ENCODE measurements at regions not wholly inside any gene's neighbourhood (a gene's known extent, or its start where the extent isn't known, plus 50 kb on each side); places are given as distances from the start of the nearest gene placed in this dataset.

DNA sequence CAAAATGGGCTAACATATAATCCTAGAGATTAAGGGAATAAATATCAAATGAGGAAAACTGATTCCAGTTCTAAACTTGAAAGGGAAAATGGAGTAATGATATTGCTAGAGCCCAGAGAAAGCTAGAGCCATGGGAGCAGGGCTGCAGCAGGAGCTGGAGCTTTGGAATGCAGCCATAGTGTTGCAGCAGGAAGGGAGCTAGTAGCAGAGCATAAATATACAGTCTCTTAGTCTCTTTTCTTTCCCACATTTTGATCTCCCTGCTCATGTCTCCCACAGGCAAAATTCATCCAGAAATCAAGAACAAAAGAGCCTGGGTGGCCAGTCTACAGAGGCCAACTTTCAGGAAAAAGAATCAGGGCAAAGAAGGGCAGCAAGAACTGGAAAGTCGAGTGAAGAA is 253.7 kb downstream of the ATXN7L3B start:
- RAD21 ChIA-PET (ENCODE audit: unreplicated experiment): no interaction called here

More for the DNA sequence above, 253.7 kb downstream of the ATXN7L3B start:
- ChIA-PET CTCF (no interaction called here), POLR2A (no interaction called here), SMC1A (ENCODE audit: uncharacterized antibody, unreplicated experiment) (no interaction called here)
- no peaks in the 10 kb centered on the region for H3K27me3 ChIP-seq (replicated peaks in 1 of 2; ENCODE audit: control insufficient read depth in 2 of 2, insufficient read depth in 2 of 2, low read length in 1 of 2)
- intact Hi-C loops (cut with micrococcal nuclease; ENCODE audit: unreplicated experiment) (no loop called here), in situ Hi-C loops (cut with MboI) (no loop called here)
- BruUV-seq (replicated peaks): no TSS peak
- DNase-seq (ENCODE audit: low read depth, low spot score) (no peak), ATAC-seq (no peak), FAIRE-seq (no peak)
- H3K27ac ChIP-seq (ENCODE audit: control insufficient read depth, insufficient read depth): no peak overlapping the region
- WGBS (ENCODE audit: insufficient coverage, insufficient replicate concordance, low lambda C conversion rate, missing lambda C conversion rate): 0% methylated on average over 1 of the region's 1 CpG
- no peaks in the 10 kb centered on the region for H4K20me1 ChIP-seq (ENCODE audit: control insufficient read depth, insufficient read depth)
- H3K79me2 ChIP-seq (ENCODE audit: control insufficient read depth, insufficient read depth, low read length): no peaks in the 10 kb centered on the region
- H3K36me3 ChIP-seq (ENCODE audit: control insufficient read depth in 2 of 2, insufficient read depth in 2 of 2, low read length in 1 of 2): no peaks in the 10 kb centered on the region
- no peak overlapping the region for H2AFZ ChIP-seq (ENCODE audit: control insufficient read depth, low read depth, low read length)
- TF ChIP-seq RB1 (IDR thresholded peaks at IDR 0.05; ENCODE audit: borderline replicate concordance): no peak
- no peak for TF ChIP-seq POLR2AphosphoS2 (IDR thresholded peaks at IDR 0.05; ENCODE audit: low read depth, low read length)
- TF ChIP-seq, protein P1, sequence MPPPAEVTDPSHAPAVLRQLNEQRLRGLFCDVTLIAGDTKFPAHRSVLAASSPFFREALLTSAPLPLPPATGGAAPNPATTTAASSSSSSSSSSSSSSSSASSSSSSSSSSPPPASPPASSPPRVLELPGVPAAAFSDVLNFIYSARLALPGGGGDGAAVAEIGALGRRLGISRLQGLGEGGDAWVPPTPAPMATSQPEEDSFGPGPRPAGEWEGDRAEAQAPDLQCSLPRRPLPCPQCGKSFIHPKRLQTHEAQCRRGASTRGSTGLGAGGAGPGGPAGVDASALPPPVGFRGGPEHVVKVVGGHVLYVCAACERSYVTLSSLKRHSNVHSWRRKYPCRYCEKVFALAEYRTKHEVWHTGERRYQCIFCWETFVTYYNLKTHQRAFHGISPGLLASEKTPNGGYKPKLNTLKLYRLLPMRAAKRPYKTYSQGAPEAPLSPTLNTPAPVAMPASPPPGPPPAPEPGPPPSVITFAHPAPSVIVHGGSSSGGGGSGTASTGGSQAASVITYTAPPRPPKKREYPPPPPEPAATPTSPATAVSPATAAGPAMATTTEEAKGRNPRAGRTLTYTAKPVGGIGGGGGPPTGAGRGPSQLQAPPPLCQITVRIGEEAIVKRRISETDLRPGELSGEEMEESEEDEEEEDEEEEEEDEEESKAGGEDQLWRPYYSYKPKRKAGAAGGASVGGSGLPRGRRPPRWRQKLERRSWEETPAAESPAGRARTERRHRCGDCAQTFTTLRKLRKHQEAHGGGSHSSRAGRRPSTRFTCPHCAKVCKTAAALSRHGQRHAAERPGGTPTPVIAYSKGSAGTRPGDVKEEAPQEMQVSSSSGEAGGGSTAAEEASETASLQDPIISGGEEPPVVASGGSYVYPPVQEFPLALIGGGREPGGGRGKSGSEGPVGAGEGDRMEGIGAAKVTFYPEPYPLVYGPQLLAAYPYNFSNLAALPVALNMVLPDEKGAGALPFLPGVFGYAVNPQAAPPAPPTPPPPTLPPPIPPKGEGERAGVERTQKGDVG (CRISPR knock-in tag; IDR thresholded peaks at IDR 0.05): no peak
- TF ChIP-seq, protein P2, sequence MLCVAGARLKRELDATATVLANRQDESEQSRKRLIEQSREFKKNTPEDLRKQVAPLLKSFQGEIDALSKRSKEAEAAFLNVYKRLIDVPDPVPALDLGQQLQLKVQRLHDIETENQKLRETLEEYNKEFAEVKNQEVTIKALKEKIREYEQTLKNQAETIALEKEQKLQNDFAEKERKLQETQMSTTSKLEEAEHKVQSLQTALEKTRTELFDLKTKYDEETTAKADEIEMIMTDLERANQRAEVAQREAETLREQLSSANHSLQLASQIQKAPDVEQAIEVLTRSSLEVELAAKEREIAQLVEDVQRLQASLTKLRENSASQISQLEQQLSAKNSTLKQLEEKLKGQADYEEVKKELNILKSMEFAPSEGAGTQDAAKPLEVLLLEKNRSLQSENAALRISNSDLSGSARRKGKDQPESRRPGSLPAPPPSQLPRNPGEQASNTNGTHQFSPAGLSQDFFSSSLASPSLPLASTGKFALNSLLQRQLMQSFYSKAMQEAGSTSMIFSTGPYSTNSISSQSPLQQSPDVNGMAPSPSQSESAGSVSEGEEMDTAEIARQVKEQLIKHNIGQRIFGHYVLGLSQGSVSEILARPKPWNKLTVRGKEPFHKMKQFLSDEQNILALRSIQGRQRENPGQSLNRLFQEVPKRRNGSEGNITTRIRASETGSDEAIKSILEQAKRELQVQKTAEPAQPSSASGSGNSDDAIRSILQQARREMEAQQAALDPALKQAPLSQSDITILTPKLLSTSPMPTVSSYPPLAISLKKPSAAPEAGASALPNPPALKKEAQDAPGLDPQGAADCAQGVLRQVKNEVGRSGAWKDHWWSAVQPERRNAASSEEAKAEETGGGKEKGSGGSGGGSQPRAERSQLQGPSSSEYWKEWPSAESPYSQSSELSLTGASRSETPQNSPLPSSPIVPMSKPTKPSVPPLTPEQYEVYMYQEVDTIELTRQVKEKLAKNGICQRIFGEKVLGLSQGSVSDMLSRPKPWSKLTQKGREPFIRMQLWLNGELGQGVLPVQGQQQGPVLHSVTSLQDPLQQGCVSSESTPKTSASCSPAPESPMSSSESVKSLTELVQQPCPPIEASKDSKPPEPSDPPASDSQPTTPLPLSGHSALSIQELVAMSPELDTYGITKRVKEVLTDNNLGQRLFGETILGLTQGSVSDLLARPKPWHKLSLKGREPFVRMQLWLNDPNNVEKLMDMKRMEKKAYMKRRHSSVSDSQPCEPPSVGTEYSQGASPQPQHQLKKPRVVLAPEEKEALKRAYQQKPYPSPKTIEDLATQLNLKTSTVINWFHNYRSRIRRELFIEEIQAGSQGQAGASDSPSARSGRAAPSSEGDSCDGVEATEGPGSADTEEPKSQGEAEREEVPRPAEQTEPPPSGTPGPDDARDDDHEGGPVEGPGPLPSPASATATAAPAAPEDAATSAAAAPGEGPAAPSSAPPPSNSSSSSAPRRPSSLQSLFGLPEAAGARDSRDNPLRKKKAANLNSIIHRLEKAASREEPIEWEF (IDR thresholded peaks at IDR 0.05; ENCODE audit: insufficient replicate concordance, low read depth, low read length): no peak
- TF ChIP-seq, protein P3, sequence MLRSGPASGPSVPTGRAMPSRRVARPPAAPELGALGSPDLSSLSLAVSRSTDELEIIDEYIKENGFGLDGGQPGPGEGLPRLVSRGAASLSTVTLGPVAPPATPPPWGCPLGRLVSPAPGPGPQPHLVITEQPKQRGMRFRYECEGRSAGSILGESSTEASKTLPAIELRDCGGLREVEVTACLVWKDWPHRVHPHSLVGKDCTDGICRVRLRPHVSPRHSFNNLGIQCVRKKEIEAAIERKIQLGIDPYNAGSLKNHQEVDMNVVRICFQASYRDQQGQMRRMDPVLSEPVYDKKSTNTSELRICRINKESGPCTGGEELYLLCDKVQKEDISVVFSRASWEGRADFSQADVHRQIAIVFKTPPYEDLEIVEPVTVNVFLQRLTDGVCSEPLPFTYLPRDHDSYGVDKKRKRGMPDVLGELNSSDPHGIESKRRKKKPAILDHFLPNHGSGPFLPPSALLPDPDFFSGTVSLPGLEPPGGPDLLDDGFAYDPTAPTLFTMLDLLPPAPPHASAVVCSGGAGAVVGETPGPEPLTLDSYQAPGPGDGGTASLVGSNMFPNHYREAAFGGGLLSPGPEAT (IDR thresholded peaks at IDR 0.05; ENCODE audit: low read depth): no peak
- TF ChIP-seq NRF1 (conservative IDR thresholded peaks at IDR 0.05; ENCODE audit: low read depth, low read length): no peak
- TF ChIP-seq, protein P4, sequence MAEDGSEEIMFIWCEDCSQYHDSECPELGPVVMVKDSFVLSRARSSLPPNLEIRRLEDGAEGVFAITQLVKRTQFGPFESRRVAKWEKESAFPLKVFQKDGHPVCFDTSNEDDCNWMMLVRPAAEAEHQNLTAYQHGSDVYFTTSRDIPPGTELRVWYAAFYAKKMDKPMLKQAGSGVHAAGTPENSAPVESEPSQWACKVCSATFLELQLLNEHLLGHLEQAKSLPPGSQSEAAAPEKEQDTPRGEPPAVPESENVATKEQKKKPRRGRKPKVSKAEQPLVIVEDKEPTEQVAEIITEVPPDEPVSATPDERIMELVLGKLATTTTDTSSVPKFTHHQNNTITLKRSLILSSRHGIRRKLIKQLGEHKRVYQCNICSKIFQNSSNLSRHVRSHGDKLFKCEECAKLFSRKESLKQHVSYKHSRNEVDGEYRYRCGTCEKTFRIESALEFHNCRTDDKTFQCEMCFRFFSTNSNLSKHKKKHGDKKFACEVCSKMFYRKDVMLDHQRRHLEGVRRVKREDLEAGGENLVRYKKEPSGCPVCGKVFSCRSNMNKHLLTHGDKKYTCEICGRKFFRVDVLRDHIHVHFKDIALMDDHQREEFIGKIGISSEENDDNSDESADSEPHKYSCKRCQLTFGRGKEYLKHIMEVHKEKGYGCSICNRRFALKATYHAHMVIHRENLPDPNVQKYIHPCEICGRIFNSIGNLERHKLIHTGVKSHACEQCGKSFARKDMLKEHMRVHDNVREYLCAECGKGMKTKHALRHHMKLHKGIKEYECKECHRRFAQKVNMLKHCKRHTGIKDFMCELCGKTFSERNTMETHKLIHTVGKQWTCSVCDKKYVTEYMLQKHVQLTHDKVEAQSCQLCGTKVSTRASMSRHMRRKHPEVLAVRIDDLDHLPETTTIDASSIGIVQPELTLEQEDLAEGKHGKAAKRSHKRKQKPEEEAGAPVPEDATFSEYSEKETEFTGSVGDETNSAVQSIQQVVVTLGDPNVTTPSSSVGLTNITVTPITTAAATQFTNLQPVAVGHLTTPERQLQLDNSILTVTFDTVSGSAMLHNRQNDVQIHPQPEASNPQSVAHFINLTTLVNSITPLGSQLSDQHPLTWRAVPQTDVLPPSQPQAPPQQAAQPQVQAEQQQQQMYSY (CRISPR knock-in tag; IDR thresholded peaks at IDR 0.05): no peak
- TF ChIP-seq NBN (IDR thresholded peaks at IDR 0.05): no peak
- TF ChIP-seq RAD21 (IDR thresholded peaks at IDR 0.05; ENCODE audit: insufficient read depth, low read depth, low read length): no peak
- no peak overlapping the region for H3K9ac ChIP-seq (ENCODE audit: control insufficient read depth, insufficient read depth, low read length)
- H3K9me3 ChIP-seq (replicated peaks; ENCODE audit: control insufficient read depth, insufficient read depth, low read length): no peaks in the 10 kb centered on the region
- no peak overlapping the region for H3K4me2 ChIP-seq (ENCODE audit: control insufficient read depth, insufficient read depth)
- H3K4me3 ChIP-seq: no peak overlapping the region
- no peaks in the 10 kb centered on the region for H3K4me1 ChIP-seq (ENCODE audit: control insufficient read depth, insufficient read depth, low read length)
